ENCODE measurements at regions not wholly inside any gene's neighbourhood (a gene's known extent, or its start where the extent isn't known, plus 50 kb on each side); places are given as distances from the start of the nearest gene placed in this dataset.
"Not testable (repeated sequence)": the region's sequence is repeated elsewhere in the genome, so short reads cannot be mapped to it uniquely, and the experiment has no call there.

DNA sequence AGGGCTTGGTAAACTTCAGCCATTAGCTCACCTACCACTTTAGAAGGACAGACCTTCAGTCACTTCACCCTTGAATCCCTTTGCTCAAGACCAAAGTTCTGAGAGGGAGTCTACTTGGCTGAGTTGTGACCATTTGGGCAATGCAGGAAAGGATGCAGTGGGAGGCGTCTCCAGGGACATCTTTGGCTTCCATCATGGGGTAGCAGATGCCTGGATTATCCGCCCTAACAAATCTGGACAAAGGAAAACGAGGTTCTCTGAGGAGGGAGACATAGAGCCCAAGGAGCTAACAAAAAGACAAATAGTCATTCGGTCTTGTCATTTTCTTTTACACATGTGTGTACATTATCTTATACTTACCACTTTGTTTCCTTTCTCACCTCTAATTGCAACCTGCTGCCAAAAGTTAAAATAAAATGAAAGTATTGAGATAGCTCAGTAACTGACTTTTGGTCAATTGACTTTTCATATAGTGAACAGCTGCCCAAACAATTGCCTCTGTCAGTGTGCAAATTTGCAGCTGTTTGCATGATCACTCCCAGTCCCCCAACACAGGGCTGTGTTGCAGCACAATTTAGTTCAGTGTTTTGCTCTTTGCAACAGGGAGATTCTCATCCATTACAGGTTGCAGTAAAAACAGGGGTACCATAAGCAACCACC is 108.9 kb upstream of the EEF2KMT start:
- H3K4me3 ChIP-seq, result no peak overlapping the region
- H3K36me3 ChIP-seq, result no peaks in the 10 kb centered on the region
- 49 to 79% (median 67%) methylated on average over 4 of the region's 4 CpGs for WGBS, 5 donors
- H3K4me1 ChIP-seq, result no peaks in the 10 kb centered on the region
- H3K27me3 ChIP-seq (replicated peaks in 1 of 7), result peaks cover 0 to 8% (median 0%) of the 10 kb centered on the region in 7 donors
- intact Hi-C loops (cut with DNase I; ENCODE audit: low total_unique reads), result no loop called here
- no peak overlapping the region for H3K27ac ChIP-seq
- peak; percentile 5 for DNase-seq
- H3K9me3 ChIP-seq, result peaks cover 0 to 4% (median 0%) of the 10 kb centered on the region in 8 donors
- TF ChIP-seq POLR2AphosphoS5 (IDR thresholded peaks at IDR 0.05) (no peak), POLR2A (IDR thresholded peaks at IDR 0.05) (no peak)
- TF ChIP-seq, protein P1, sequence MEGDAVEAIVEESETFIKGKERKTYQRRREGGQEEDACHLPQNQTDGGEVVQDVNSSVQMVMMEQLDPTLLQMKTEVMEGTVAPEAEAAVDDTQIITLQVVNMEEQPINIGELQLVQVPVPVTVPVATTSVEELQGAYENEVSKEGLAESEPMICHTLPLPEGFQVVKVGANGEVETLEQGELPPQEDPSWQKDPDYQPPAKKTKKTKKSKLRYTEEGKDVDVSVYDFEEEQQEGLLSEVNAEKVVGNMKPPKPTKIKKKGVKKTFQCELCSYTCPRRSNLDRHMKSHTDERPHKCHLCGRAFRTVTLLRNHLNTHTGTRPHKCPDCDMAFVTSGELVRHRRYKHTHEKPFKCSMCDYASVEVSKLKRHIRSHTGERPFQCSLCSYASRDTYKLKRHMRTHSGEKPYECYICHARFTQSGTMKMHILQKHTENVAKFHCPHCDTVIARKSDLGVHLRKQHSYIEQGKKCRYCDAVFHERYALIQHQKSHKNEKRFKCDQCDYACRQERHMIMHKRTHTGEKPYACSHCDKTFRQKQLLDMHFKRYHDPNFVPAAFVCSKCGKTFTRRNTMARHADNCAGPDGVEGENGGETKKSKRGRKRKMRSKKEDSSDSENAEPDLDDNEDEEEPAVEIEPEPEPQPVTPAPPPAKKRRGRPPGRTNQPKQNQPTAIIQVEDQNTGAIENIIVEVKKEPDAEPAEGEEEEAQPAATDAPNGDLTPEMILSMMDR (IDR thresholded peaks at IDR 0.05 in 8 of 11, conservative IDR thresholded peaks at IDR 0.05 in 3 of 11), result no peak

GRCh38 chr16:5205361-5206040 is 107.9 kb upstream of the EEF2KMT start:
- DNase-seq, result peak; percentile 2
- 63 to 77% (median 71%) methylated on average over 5 of the region's 5 CpGs for WGBS, 5 donors
- Histone ChIP-seq H3K27ac (no peak overlapping the region), H3K4me1 (no peaks in the 10 kb centered on the region), H3K4me3 (no peak overlapping the region), H3K27me3 (replicated peaks in 1 of 7) (no peaks in the 10 kb centered on the region), H3K36me3 (no peaks in the 10 kb centered on the region), H3K9me3 (peaks cover 0 to 4% (median 0%) of the 10 kb centered on the region in 8 donors)
- TF ChIP-seq, protein P1 (IDR thresholded peaks at IDR 0.05 in 8 of 11, conservative IDR thresholded peaks at IDR 0.05 in 3 of 11), result no peak
- TF ChIP-seq POLR2A (IDR thresholded peaks at IDR 0.05) (no peak), POLR2AphosphoS5 (IDR thresholded peaks at IDR 0.05) (no peak)
- intact Hi-C loops (cut with DNase I; ENCODE audit: low total_unique reads), result no loop called here

DNA sequence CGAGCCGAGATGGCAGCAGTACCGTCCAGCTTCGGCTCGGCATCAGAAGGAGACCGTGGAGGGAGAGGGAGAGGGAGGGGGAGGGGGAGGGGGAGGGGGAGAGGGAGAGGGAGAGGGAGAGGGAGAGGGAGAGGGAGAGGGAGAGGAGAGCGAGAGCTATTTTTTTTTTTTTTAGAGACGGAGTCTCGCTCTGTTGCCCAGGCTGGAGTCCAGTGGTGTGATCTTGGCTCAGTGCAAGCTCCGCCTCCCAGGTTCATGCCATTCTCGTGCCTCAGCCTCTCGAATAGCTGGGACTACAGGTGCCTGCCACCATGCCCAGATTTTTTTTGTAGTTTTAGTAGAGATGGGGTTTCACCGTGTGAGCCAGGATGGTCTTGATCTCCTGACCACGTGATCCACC is 106.1 kb upstream of the EEF2KMT start:
- H3K27me3 ChIP-seq (replicated peaks in 1 of 7); H3K9me3 ChIP-seq; H3K4me3 ChIP-seq; H3K36me3 ChIP-seq; intact Hi-C loops (cut with DNase I; ENCODE audit: low total_unique reads); H3K4me1 ChIP-seq; H3K27ac ChIP-seq; DNase-seq: not testable (repeated sequence)
- 86 to 94% (median 90%) methylated on average over 8 to 14 of the region's 14 CpGs for WGBS, 5 donors

GRCh38 chr16:5200123-5200522 is 102.5 kb upstream of the EEF2KMT start:
- no peak overlapping the region for H3K27ac ChIP-seq
- H3K36me3 ChIP-seq, result no peaks in the 10 kb centered on the region
- TF ChIP-seq, protein P1 (IDR thresholded peaks at IDR 0.05 in 8 of 11, conservative IDR thresholded peaks at IDR 0.05 in 3 of 11), result no peak
- TF ChIP-seq POLR2A (IDR thresholded peaks at IDR 0.05) (no peak), POLR2AphosphoS5 (IDR thresholded peaks at IDR 0.05) (no peak)
- peaks cover 0 to 11% (median 0%) of the 10 kb centered on the region in 7 donors for H3K27me3 ChIP-seq (replicated peaks in 1 of 7)
- H3K4me3 ChIP-seq, result no peak overlapping the region
- peaks cover 0 to 5% (median 0%) of the 10 kb centered on the region in 8 donors for H3K9me3 ChIP-seq
- DNase-seq, result no peak
- H3K4me1 ChIP-seq, result no peaks in the 10 kb centered on the region
- intact Hi-C loops (cut with DNase I; ENCODE audit: low total_unique reads), result no loop called here
